Stimulated activated CD8-positive, alpha-beta memory T cell treated with anti-CD3 and anti-CD28 coated beads, Interleukin-4, amount 100 ng/mL, for 48 hours (primary cell): ENCODE measurements at regions not wholly inside any gene's neighbourhood (a gene's known extent, or its start where the extent isn't known, plus 50 kb on each side); places are given as distances from the start of the nearest gene placed in this dataset.
"Not testable (repeated sequence)": the region's sequence is repeated elsewhere in the genome, so short reads cannot be mapped to it uniquely, and the experiment has no call there.

ENCODE experiments used
- DNase-seq: peaks from one replicate; pipeline ENCODE4 v3.0.0-alpha.2; 2020

DNA sequence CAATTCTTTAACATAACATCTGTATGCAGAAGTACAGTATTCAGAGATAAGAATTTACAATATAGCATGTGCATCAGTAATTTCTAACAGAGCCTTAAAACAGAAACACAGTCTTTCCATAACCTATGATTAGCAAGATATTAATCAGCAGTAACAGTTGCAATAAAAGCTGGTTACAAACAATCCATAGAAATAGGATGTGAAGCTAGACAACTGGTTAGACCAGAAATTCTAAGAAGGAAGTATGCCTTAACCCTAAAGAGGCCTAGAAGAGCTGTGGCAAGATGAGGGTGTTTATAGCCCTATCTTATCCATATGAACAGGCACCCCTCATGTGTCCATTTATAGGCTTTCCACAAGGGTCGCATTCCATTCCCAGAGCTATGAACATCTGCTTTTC is 492.1 kb upstream of the CBLB start:
- DNase-seq: not testable (repeated sequence)

DNA sequence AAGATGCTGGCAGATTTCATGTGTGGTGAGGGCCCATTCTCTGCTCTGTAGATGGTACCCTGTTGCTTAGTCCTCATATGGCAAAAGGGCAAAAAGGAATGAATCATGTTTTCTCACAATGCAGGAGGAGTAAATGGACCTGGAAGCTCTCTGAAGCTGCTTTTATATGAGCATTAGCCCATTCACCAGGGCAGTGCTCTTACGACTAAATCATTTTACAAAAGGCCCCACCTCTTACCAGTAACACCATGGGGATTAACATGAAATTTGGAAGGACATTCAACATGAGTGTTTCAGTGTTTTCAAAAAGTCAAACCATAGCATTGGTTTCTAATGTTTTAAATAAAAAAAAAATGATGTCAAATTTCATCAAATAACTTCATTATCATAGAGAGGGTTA is 495.7 kb upstream of the CBLB start:
- no peak for DNase-seq

DNA sequence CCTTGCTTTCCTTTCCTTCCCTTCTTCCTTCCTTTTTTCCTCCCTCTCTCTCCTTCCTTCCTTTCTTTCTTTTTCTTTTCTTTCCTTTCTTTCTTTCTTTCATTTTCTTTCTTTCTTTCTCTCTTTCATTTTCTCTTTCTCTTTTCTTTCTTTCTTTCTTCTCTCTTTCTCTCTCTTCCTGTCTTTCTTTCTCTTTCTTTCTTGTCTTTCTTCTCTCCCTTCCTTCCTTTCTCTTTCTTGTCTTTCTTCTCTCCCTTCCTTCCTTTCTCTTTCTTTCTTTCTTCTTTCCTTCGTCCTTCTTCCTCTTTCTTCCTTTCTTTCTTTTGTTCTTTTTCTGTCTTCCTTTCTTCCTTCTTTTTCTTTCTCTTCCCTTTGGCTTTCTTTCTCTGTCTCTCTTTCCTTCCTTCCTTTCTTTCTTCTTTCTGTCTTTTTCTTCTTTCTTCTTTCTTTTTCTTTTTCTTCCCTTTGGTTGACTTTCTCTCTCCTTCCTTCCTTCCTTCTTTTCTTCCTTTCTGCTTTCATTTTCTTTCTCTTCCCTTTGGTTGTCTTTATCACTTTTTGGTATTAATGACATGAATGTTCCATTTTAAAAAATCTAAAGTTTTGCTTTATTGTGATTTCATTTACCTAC is 496.4 kb upstream of the CBLB start:
- DNase-seq: no peak

DNA sequence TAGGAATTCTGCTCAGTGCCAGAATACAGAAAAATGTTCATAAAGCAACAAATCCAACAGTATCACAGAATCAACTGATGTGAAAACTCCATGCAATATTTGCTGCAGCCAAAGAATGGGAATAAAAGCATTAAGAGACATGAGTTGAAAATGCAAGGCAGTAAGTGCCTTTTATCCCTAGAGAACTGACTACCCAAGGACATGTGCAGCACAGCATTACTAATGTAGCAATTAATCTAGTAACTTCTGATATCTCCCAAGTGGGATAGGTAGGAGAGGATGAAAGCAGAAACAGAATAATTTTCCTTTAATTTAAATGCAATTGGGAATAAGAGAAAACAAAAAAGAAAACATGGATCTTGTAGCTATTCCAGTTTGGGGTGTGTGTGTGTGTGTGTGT is 497.5 kb upstream of the CBLB start:
- no peak for DNase-seq

DNA sequence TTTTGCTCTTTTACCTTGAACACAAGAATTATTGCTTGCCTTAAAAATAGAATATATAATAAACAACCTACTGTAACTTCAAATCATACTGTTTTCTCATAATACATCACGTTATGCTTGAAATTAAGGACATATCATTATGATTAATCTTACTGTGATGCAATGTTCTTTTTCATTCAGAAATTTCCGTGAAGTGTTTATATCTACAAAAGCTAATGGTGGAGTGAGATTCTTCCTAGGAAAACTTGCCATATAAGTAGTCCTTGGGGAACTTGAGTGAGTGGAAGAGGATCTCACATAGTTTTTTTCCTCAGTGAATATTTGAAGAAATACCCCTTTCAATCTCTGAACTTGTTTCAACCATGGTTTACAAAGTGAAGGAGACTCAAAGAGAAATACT is 498.7 kb upstream of the CBLB start:
- no peak for DNase-seq

DNA sequence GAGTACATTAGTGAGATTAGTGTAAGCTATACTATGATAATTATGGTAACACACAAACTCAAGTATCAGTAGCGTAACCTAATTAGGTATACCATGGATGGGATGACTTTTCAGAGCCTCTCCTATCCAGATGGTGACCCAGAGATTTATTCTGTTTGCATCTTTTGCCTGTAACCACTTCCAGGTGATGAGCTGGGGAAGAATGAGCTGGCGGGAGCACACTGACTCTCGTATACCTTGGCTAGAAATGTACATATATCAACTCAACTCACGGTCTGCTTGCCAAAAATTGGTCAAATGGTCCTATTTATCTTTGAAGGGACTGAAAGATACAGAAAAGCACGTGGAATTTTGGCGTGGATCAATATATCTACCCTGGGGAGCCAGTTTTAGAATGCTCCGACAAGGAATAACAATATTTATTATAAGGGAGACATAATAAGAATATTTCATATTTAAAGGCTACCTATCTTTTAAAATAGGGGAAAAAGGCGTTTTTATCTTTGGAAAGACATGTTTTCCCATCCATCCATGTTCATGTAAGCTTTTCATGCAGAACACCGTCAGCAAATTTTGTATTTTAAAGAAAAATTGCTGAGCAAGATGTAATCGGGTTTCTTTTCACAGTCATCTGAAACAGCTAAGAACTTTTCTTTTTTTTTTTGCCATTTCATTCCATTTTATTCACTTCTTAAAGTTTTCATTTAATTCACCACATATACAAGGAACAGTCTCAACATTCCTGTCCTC is 502.6 kb upstream of the CBLB start:
- no peak for DNase-seq

DNA sequence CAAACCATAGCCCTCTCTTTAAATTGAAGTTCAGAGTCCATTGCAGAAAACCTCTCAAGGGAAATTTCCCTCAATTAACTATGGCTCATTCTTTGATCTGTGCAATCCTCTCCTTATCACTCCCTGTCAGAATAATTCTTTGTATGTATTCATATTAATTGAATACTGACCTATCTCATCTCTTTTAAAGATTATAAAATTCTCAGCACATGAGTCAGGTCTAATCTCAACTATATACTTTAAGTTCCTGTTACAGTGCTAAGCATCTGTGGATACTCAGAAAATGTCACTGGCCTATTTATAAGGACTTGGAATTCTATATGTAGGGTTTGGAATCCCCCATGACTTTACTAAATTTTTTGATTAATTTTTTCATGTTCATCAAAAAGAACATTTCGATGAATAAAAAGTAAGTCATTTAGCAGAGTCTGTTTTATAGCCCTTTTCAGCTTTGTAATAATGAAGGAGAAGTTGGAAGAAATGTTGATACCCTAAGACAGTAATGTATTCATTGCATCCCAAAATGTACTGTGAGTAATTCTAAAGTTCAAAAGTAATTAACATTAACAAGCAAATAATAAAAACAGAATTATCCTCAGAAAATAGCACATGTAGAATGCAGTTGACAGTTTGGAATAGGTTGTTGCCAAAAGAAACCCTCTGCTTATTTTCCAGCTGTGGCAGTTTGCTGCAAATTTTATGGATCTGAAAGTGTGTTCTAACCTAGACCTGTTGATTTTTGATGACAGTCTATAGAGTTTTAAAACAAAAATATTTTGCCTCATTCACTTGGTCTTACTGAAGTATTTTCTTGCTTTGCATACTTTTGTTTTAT is 503.4 kb upstream of the CBLB start:
- no peak for DNase-seq

DNA sequence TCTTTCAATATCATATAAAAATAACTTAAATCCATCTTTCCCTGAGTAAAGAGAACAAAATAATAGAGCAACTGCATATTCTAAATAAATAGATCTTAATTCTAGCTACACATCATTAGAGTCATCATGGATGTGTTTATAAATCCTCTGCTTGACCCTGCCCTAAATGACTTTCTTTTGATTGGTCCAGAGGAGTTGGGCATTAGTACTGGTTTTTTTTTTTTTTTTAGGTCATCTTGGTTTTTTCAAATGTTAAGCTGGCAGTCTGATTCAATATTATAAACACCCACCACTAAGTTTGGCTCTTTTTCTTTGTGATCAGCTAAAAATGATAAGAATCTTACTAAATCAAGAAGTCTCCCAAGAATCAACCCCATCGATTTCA is 504.0 kb upstream of the CBLB start:
- DNase-seq: no peak

DNA sequence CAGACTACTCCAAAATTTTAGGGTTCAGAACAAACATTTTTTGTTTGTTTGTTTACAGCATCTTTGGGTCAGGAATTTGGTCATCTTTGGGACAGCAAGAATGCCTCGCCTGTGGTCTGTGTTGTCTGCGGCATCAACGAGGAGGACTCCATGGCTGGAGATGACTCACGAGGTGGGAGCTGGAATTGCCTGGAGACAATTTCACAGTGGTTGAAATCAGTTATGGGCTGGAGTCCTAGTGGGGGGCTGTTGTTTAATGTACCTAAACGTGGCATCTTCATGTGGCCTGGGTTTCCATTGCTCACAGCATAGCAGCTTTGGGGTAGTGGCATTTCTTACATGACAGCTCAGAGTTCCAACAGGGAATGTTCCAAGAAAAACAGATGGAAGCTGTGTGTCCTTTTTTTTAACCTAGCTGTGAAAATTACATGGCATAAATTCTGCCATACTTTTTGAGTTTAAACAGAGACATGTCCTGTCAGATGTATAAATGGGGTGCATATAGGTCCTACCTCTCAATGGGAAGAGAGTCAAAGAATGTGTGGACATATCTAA is 507.3 kb upstream of the CBLB start:
- DNase-seq: no peak

DNA sequence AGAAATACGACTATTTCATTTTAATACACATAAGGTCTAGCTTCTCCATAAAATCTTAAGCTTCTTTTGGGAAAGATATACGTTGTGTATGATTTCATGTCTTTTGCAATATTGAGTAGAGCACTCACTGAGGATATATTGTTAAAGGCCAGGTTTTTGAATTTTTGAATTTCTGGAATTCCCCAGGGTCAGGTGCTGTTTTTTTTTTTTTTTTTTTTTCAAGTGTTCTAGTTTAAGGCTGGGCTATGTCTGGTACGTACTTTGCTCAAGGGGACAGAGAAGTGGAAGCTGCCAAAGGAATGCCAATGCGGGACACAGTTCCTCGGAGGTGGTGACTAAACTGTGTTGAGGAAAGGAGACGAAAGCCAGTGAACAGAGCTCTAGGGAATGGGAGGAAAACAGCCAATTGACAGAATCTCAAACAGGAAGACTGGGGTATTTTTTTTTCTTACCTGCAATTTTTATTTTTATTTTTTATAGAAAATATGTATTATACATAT is 510.5 kb upstream of the CBLB start:
- no peak for DNase-seq

DNA sequence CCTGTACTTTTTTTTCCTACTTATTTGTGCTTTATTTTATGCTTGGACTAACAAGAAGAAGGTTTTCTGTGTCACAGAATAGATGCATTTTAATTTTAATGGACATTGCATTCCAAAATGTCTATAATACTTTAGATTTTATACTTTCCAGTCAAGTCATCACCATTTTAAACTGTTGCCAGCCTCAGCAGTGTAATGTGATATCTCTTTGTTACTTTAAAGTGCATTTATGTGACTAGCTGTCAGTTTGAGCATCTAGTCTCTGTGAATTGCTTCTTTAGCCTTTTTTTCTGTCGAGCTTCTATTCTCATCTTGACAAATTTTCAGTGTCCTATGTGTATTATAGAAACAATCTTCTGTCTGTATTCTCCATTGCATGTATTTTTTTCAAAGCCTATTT is 511.4 kb upstream of the CBLB start:
- DNase-seq: no peak

DNA sequence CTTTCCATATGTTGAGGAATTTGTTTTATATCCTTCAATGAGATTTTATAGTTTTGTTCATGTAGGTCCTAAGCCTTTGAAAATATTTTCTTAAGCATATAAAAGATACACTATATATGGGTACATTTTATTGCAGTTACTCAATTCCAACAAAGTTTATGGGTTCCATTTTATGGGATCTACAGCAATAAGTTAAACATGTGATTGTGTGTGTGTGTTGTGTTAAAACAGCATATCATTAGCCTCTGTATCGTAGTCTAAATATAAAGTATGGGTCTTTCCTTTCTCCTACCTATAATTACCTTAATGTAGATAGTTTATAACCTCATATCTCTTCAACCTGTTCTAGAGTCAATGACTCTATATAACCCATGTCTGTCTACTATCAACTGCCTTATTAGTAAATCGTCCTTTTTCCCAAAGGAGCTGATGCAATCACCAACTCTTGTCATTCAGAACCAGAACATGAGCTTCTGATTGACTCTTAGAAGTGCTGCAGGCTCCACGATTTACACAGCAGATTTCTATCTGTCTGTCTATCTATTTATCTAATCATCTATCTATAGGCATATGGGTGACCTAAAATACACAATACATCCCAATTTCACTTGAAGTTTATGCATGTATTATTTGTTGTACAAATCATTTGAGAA is 512.6 kb upstream of the CBLB start:
- DNase-seq: no peak

DNA sequence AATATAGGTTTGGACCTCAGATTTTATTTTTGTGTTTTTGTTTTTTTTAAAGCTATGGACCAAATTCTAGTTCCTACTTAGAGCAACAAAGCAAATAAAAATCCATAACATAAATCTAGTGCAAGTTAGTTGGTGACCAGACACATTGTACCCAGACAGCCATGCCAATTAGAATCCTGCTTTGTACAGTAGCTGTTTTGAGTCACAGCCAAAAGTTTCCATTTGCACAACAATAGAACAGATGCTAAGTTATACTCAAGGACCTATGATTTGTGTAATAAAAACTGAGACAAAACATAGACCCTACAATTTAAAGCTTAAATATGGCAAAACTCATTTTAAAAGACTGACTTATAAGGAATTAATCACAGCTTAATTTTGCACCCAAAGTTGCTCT is 513.1 kb upstream of the CBLB start:
- no peak for DNase-seq

DNA sequence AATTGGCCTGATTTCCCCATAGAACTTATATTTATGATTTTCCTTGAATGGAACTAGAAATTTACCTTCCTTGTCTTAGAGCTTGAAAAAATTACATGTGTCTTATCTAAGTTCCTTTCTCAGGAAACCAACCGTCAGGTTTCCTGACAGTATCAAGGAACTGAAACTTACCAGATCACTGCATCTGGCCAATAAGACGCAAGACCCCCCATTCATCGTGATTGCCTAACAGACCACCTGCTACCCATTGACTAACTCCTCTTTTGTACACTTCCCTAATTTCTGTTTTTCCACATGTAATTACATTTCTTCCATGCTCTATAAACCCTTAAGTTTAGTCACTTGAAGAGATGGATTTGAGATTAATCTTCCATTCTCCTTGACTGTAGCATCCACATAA is 517.2 kb upstream of the CBLB start:
- no peak for DNase-seq

DNA sequence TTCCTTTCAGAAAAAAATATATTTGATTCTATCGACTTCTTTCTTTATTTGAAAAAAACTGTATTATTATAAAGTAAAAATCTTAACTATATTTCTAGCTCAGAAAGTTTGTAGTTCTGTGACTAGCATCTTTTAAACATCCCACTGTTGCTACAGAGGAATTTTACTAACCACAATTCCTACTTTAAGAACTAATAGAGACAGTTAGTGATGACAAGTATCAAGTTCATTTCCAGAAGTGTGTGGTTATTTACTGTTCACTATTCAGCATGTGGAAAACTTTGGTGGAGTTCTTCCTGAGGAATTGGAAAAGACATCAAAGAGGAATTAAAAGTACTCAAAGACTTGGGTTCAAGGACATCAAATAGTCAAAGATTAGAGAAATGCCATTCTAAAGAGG is 524.1 kb upstream of the CBLB start:
- DNase-seq: no peak

DNA sequence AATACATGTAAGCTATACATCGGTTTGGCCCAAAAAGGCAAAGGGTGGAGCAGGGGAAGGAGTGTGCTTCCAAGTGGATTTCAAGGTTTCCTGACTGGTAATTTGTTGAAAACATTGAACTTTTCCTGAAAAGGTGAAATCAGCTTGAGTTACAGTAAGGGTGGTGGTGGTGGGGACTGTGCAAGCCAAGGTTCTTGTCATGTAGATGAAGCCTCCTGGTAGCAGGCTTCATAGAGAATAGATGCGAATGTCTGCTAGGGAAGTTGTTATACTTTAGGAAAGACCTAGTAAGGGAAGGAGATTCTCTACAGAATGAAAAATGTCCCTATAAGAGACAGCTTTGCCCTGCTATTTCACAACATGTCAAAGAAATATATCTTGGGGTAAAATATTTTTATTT is 528.2 kb upstream of the CBLB start:
- no peak for DNase-seq

DNA sequence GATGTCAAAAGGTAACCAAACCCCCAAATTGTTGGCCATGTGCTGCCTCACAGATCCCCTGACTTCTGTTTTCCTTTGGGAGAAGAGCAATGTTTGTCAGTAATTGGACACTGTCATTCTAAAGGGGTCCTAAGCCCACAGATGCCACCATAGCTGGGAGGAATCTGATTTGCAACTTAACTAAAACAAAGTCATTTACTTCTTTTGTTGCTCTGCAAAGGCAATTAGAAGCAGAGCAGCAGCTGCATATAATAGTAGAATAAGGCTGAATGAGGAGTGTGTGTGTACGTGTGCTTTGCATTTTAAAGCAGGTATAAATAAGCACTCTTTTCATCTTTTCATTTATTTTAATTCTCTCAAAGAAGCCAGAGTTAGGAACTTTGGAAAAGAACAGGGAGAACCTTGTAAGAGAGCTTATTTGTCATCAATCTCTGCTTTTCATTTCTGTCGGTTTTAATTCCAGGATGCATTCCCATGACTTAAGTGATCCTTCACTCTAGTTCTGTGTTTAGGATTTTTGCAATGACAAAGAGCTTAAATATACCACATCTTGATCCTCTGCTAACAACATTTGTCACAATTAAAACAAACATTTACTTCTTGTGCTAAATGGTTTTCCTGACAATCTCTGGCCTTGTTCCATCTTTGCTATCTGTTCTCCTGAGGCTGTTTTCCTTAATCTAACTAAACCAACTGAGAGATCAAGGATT is 530.2 kb upstream of the CBLB start:
- no peak for DNase-seq

DNA sequence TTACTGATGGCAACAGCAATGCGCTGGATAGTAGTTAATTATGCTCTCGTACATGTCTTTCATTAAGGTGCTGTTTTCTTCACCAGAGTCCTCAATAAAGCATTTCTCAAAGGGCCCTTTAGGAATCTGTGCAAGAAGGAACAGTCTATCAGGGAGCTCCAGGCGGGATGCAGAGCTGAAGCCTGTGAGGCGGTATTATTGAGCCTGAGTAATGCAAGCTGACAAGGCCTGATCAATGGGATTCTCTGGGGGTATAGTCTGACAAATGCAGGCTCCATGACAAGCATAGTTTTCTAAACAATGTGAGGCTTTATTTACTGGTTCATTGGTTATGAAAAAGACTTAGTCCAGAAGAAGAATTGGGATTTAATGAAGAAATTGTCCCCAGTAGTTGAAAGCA is 530.9 kb upstream of the CBLB start:
- DNase-seq: no peak

DNA sequence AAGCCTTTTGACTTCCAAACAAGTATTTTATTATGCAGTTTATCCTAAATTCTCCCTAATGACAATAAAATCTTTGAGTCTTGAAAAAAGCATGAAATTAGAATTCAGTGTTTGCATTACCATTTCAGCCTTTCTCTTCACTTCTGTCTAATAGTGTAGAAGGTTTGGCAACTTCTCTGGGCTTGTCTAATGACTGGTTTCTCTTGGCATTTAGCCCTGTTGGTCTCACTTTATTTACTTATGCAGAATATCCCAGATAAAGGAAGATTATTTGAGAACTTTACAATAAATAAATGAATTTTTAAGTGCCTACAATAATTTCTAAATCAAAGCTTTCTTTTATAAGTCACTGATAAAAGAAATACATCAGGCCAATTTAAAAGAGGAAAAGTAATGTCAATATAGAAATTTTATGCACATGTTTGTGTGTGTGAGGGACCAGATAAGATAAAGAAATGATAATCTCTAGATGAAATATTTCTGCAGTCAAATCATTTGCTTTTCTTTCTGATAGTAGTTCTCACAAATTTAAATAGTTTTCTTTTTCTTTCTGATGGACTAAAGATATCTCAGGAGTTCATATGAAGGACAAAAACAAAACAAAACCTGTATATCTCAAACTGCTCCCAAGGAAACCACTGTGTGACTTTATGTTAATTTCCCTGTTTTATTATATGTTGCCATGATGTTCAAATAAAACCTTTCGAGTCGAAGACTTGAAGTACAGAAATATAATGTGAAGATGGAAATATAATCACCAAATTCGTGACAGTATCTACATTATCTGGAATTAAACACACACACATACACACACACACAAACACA is 533.1 kb upstream of the CBLB start:
- DNase-seq: no peak

DNA sequence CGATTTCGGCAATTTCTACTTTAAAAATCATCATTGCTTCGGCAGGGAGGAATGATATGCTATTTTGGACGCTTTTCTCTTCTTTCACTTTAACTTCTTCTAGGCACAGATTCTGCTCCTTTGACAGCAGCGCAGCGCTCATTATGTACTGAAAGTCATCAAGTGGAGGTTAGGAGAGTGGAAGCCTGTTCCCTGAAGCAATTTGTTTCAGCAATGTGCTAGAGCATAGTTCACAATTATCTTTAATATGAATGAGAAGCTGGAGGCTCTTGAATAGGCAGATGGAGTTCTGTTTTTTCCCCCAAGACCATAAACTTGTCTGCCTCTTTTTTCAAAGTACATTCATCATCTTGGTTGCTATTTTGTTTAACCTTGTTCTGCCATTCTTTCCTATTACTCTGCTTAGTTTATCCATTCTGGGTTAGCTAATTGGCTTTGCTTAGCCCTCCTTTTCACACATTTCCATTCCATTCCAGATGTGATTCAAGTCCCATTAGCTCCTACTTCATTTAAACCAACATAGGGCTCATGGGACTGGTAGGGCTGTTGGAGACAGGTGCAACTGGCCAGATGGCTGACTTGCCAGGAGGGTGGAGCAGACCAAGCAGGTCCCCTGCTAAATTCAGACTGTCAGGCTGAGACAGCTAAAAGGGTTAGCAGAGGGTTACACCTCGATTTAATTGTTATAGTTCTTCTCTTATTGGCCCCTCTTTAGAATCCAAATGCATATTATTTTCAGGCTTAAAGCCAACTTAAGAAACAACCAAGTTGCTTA is 534.7 kb upstream of the CBLB start:
- no peak for DNase-seq

DNA sequence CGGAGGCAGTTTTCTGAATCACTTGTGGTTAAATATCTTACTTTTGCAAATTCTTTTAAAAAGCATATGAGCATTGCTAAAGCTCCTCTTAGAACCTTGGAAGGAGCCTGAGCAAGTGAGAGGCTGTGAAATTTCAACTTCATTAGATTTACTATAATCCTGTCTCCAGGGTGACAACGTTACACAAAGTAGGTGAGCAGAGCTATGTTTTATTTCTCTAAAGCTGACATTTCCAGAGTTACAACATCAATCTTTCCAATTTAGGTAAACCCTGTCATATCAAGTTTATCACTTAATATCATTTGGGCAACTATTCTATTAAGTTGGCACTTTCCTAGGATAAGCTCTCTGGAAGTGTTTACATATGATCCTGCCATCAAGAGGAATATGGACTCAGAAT is 544.9 kb upstream of the CBLB start:
- no peak for DNase-seq
